ENCODE measurements at regions not wholly inside any gene's neighbourhood (a gene's known extent, or its start where the extent isn't known, plus 50 kb on each side); places are given as distances from the start of the nearest gene placed in this dataset.

GRCh38 chr2:235293061-235293460 is 200.8 kb upstream of the AGAP1 start:
- TF ChIP-seq, protein P1, sequence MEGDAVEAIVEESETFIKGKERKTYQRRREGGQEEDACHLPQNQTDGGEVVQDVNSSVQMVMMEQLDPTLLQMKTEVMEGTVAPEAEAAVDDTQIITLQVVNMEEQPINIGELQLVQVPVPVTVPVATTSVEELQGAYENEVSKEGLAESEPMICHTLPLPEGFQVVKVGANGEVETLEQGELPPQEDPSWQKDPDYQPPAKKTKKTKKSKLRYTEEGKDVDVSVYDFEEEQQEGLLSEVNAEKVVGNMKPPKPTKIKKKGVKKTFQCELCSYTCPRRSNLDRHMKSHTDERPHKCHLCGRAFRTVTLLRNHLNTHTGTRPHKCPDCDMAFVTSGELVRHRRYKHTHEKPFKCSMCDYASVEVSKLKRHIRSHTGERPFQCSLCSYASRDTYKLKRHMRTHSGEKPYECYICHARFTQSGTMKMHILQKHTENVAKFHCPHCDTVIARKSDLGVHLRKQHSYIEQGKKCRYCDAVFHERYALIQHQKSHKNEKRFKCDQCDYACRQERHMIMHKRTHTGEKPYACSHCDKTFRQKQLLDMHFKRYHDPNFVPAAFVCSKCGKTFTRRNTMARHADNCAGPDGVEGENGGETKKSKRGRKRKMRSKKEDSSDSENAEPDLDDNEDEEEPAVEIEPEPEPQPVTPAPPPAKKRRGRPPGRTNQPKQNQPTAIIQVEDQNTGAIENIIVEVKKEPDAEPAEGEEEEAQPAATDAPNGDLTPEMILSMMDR (IDR thresholded peaks at IDR 0.05; ENCODE audit: control extremely low read depth in 1 of 3, insufficient read depth in 1 of 3, low read depth in 1 of 3, low read length in 3 of 3), result no peak
- no peak for TF ChIP-seq HDAC2 (IDR thresholded peaks at IDR 0.05; ENCODE audit: borderline replicate concordance in 1 of 2, low read depth in 2 of 2, low read length in 2 of 2)
- no peak for TF ChIP-seq POLR2AphosphoS5 (IDR thresholded peaks at IDR 0.05; ENCODE audit: low read depth, low read length)
- no peak for TF ChIP-seq HDAC6 (IDR thresholded peaks at IDR 0.05; ENCODE audit: low read depth, low read length)
- TF ChIP-seq, protein P2, sequence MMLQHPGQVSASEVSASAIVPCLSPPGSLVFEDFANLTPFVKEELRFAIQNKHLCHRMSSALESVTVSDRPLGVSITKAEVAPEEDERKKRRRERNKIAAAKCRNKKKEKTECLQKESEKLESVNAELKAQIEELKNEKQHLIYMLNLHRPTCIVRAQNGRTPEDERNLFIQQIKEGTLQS (IDR thresholded peaks at IDR 0.05; ENCODE audit: insufficient read depth, low read depth, low read length), result no peak
- no peak for TF ChIP-seq SP2 (IDR thresholded peaks at IDR 0.05; ENCODE audit: low read length)
- no peak for TF ChIP-seq NANOG (IDR thresholded peaks at IDR 0.05; ENCODE audit: insufficient read depth, low read depth, low read length, poor library complexity, severe bottlenecking)
- TF ChIP-seq CEBPB (IDR thresholded peaks at IDR 0.05; ENCODE audit: low read depth, low read length), result no peak
